ENCODE measurements at regions not wholly inside any gene's neighbourhood (a gene's known extent, or its start where the extent isn't known, plus 50 kb on each side); places are given as distances from the start of the nearest gene placed in this dataset.
A peak's percentile ranks its signal among the peaks of the same experiment; 100 is the strongest.

GRCh38 chr5:33361781-33362180 lies 79.0 kb upstream of the TARS1 start:
- no peaks in the 10 kb centered on the region for H3K36me3 ChIP-seq (ENCODE audit: low read depth)
- no peaks in the 10 kb centered on the region for H3F3A ChIP-seq (ENCODE audit: insufficient read depth)
- H3K4me1 ChIP-seq (ENCODE audit: insufficient read depth): 0 out of 2 replicates have a peak, but pooled peaks cover 8% of the 10 kb centered on the region
- no peak overlapping the region for H3K9ac ChIP-seq
- 96 to 97% methylated on average over 1 of the region's 1 CpG for WGBS, 2 experiments (ENCODE audit: low coverage in 1 of 2, low lambda C conversion rate in 2 of 2, missing lambda C conversion rate in 2 of 2)
- H3K27ac ChIP-seq: no peak overlapping the region
- H3K9me2 ChIP-seq (ENCODE audit: insufficient read depth): no peaks in the 10 kb centered on the region
- no peaks in the 10 kb centered on the region for H3K9me3 ChIP-seq (ENCODE audit: low read depth)
- H4K20me1 ChIP-seq (ENCODE audit: insufficient read depth): no peaks in the 10 kb centered on the region
- in situ Hi-C loops (cut with MboI): no loop called here
- no peak overlapping the region for H3K4me2 ChIP-seq (ENCODE audit: unreplicated experiment)
- H3K27me3 ChIP-seq (replicated peaks; ENCODE audit: insufficient read depth): no peaks in the 10 kb centered on the region
- TF ChIP-seq EZH2phosphoT487 (IDR thresholded peaks at IDR 0.05; ENCODE audit: insufficient read depth, low read depth): no peak
- no peak for TF ChIP-seq EZH2 (IDR thresholded peaks at IDR 0.05; ENCODE audit: insufficient read depth, poor library complexity, severe bottlenecking)
- peak overlapping the region; percentile 43 for H2AFZ ChIP-seq
- H3K79me2 ChIP-seq (ENCODE audit: insufficient read depth): no peaks in the 10 kb centered on the region
- H3K4me3 ChIP-seq: no peak overlapping the region
- peak; percentile 12 for DNase-seq

- no peak for TF ChIP-seq EZH2 (IDR thresholded peaks at IDR 0.05; ENCODE audit: insufficient read depth, poor library complexity, severe bottlenecking)
- TF ChIP-seq EZH2phosphoT487 (IDR thresholded peaks at IDR 0.05; ENCODE audit: insufficient read depth, low read depth): no peak
- Histone ChIP-seq H3K27ac (no peak overlapping the region), H3K4me3 (no peak overlapping the region), H3F3A (ENCODE audit: insufficient read depth) (no peaks in the 10 kb centered on the region), H4K20me1 (ENCODE audit: insufficient read depth) (no peaks in the 10 kb centered on the region), H3K4me2 (ENCODE audit: unreplicated experiment) (no peak overlapping the region), H3K79me2 (ENCODE audit: insufficient read depth) (no peaks in the 10 kb centered on the region), H3K9me2 (ENCODE audit: insufficient read depth) (no peaks in the 10 kb centered on the region), H2AFZ (peak overlapping the region; percentile 23), H3K36me3 (ENCODE audit: low read depth) (no peaks in the 10 kb centered on the region), H3K9ac (no peak overlapping the region), H3K27me3 (replicated peaks; ENCODE audit: insufficient read depth) (no peaks in the 10 kb centered on the region), H3K4me1 (ENCODE audit: insufficient read depth) (0 out of 2 replicates have a peak, but pooled peaks cover 8% of the 10 kb centered on the region), H3K9me3 (ENCODE audit: low read depth) (no peaks in the 10 kb centered on the region)
- no peak for DNase-seq
- 73 to 80% methylated on average over 4 of the region's 4 CpGs for WGBS, 2 experiments (ENCODE audit: low coverage in 1 of 2, low lambda C conversion rate in 2 of 2, missing lambda C conversion rate in 2 of 2)
- in situ Hi-C loops (cut with MboI): no loop called here
Measured at GRCh38 chr5:33362915-33363314, 77.8 kb upstream of the TARS1 start.

- in situ Hi-C loops (cut with MboI): no loop called here
- Histone ChIP-seq H3K27ac (no peak overlapping the region), H3K4me1 (ENCODE audit: insufficient read depth) (0 out of 2 replicates have a peak, but pooled peaks cover 8% of the 10 kb centered on the region), H3K36me3 (ENCODE audit: low read depth) (no peaks in the 10 kb centered on the region), H3K27me3 (replicated peaks; ENCODE audit: insufficient read depth) (no peaks in the 10 kb centered on the region), H2AFZ (no peak overlapping the region), H3K4me3 (no peak overlapping the region), H3K9me2 (ENCODE audit: insufficient read depth) (no peaks in the 10 kb centered on the region), H3K79me2 (ENCODE audit: insufficient read depth) (no peaks in the 10 kb centered on the region), H3K4me2 (ENCODE audit: unreplicated experiment) (no peak overlapping the region), H4K20me1 (ENCODE audit: insufficient read depth) (no peaks in the 10 kb centered on the region), H3F3A (ENCODE audit: insufficient read depth) (no peaks in the 10 kb centered on the region), H3K9ac (no peak overlapping the region), H3K9me3 (ENCODE audit: low read depth) (no peaks in the 10 kb centered on the region)
- WGBS, 2 experiments (ENCODE audit: low coverage in 1 of 2, low lambda C conversion rate in 2 of 2, missing lambda C conversion rate in 2 of 2): 78 to 80% methylated on average over 3 of the region's 3 CpGs
- DNase-seq: no peak
- no peak for TF ChIP-seq EZH2phosphoT487 (IDR thresholded peaks at IDR 0.05; ENCODE audit: insufficient read depth, low read depth)
- no peak for TF ChIP-seq EZH2 (IDR thresholded peaks at IDR 0.05; ENCODE audit: insufficient read depth, poor library complexity, severe bottlenecking)
Measured at GRCh38 chr5:33363537-33363936, 77.2 kb upstream of the TARS1 start.

GRCh38 chr5:33364406-33364805 lies 76.4 kb upstream of the TARS1 start:
- TF ChIP-seq EZH2 (IDR thresholded peaks at IDR 0.05; ENCODE audit: insufficient read depth, poor library complexity, severe bottlenecking) (no peak), EZH2phosphoT487 (IDR thresholded peaks at IDR 0.05; ENCODE audit: insufficient read depth, low read depth) (no peak)
- H3K9me2 ChIP-seq (ENCODE audit: insufficient read depth): no peaks in the 10 kb centered on the region

GRCh38 chr5:33367416-33367815 lies 73.3 kb upstream of the TARS1 start:
- H3K27ac ChIP-seq: no peak overlapping the region
- TF ChIP-seq EZH2 (IDR thresholded peaks at IDR 0.05; ENCODE audit: insufficient read depth, poor library complexity, severe bottlenecking) (no peak), EZH2phosphoT487 (IDR thresholded peaks at IDR 0.05; ENCODE audit: insufficient read depth, low read depth) (no peak)
- in situ Hi-C loops (cut with MboI): no loop called here

More at GRCh38 chr5:33364406-33364805, 76.4 kb upstream of the TARS1 start:
- DNase-seq: no peak
- no peak overlapping the region for H2AFZ ChIP-seq
- no peaks in the 10 kb centered on the region for H4K20me1 ChIP-seq (ENCODE audit: insufficient read depth)
- no peak overlapping the region for H3K27ac ChIP-seq
- no peaks in the 10 kb centered on the region for H3K9me3 ChIP-seq (ENCODE audit: low read depth)
- H3K4me3 ChIP-seq: no peak overlapping the region
- 93 to 98% methylated on average over 2 of the region's 2 CpGs for WGBS, 2 experiments (ENCODE audit: low coverage in 1 of 2, low lambda C conversion rate in 2 of 2, missing lambda C conversion rate in 2 of 2)
- H3K27me3 ChIP-seq (replicated peaks; ENCODE audit: insufficient read depth): no peaks in the 10 kb centered on the region
- in situ Hi-C loops (cut with MboI): no loop called here
- H3K9ac ChIP-seq: no peak overlapping the region
- H3K79me2 ChIP-seq (ENCODE audit: insufficient read depth): no peaks in the 10 kb centered on the region
- H3K36me3 ChIP-seq (ENCODE audit: low read depth): no peaks in the 10 kb centered on the region
- H3K4me1 ChIP-seq (ENCODE audit: insufficient read depth): peaks cover 12% of the 10 kb centered on the region
- H3K4me2 ChIP-seq (ENCODE audit: unreplicated experiment): no peak overlapping the region
- no peaks in the 10 kb centered on the region for H3F3A ChIP-seq (ENCODE audit: insufficient read depth)

More at GRCh38 chr5:33367416-33367815, 73.3 kb upstream of the TARS1 start:
- no peak overlapping the region for H3K9ac ChIP-seq
- no peaks in the 10 kb centered on the region for H3K36me3 ChIP-seq (ENCODE audit: low read depth)
- 74 to 78% methylated on average over 3 of the region's 3 CpGs for WGBS, 2 experiments (ENCODE audit: low coverage in 1 of 2, low lambda C conversion rate in 2 of 2, missing lambda C conversion rate in 2 of 2)
- H3K4me3 ChIP-seq: no peak overlapping the region
- DNase-seq: no peak
- H3K4me2 ChIP-seq (ENCODE audit: unreplicated experiment): no peak overlapping the region
- no peaks in the 10 kb centered on the region for H3K27me3 ChIP-seq (replicated peaks; ENCODE audit: insufficient read depth)
- H3K9me3 ChIP-seq (ENCODE audit: low read depth): no peaks in the 10 kb centered on the region
- H4K20me1 ChIP-seq (ENCODE audit: insufficient read depth): no peaks in the 10 kb centered on the region
- peaks cover 33% of the 10 kb centered on the region for H3K4me1 ChIP-seq (ENCODE audit: insufficient read depth)
- no peaks in the 10 kb centered on the region for H3K9me2 ChIP-seq (ENCODE audit: insufficient read depth)
- H2AFZ ChIP-seq: no peak overlapping the region
- no peaks in the 10 kb centered on the region for H3K79me2 ChIP-seq (ENCODE audit: insufficient read depth)
- H3F3A ChIP-seq (ENCODE audit: insufficient read depth): 0 out of 2 replicates have a peak, but pooled peaks cover 13% of the 10 kb centered on the region
